Ascending aorta (tissue), 2 donors: ENCODE measurements at regions not wholly inside any gene's neighbourhood (a gene's known extent, or its start where the extent isn't known, plus 50 kb on each side); places are given as distances from the start of the nearest gene placed in this dataset.

Experiments
- DNase-seq, 2 donors: peaks; one replicate each; pipeline ENCODE4 v3.0.0-alpha.2; 2019; ENCODE audit warnings: low spot score in 2 of 2
- H3K27ac ChIP-seq, 2 donors: fragments of 200-600 bp; sonication (generic); one replicate each; pipeline ENCODE4 v1.5.1; 2016 to 2017; ENCODE audit warnings: mild to moderate bottlenecking in 1 of 2
- H3K27me3 ChIP-seq: fragments of 200-600 bp; sonication (generic); one replicate; pipeline ENCODE4 v1.5.1; 2017
- H3K36me3 ChIP-seq, 2 donors: fragments of 200-600 bp; sonication (generic); one replicate each; pipeline ENCODE4 v1.5.1; 2016
- H3K4me1 ChIP-seq, 2 donors: fragments of 200-600 bp; sonication (generic); one replicate each; pipeline ENCODE4 v1.5.1; 2016 to 2017; ENCODE audit warnings: mild to moderate bottlenecking in 1 of 2
- H3K4me3 ChIP-seq, 2 donors: fragments of 200-600 bp; sonication (generic); one replicate each; pipeline ENCODE4 v1.5.1; 2016 to 2017; ENCODE audit warnings: mild to moderate bottlenecking in 1 of 2
- H3K9me3 ChIP-seq, 2 donors: fragments of 200-600 bp; sonication (generic); one replicate each; pipeline ENCODE4 v1.5.1; 2016
- intact Hi-C: fragments of 100-400 bp; cut with DNase I; formaldehyde crosslinking; loops from one replicate; pipeline ENCODE4 v1.15.1; 2023
- TF ChIP-seq, protein P1 (sequence below), 3 experiments: fragments of 200-600 bp in 2 of 3; fragments of 450-650 bp in 1 of 3; sonication (generic) in 2 of 3; IDR thresholded peaks; one replicate each; pipeline ENCODE4 v1.5.1; 2016 to 2019; ENCODE audit warnings: antibody characterized with exemption in 3 of 3, mild to moderate bottlenecking in 1 of 3, moderate library complexity in 1 of 3

GRCh38 chr7:54908760-54909438 lies 109.9 kb upstream of the EGFR start:
- no peaks in the 10 kb centered on the region for H3K36me3 ChIP-seq
- intact Hi-C loops: no loop called here
- TF ChIP-seq, protein P1, sequence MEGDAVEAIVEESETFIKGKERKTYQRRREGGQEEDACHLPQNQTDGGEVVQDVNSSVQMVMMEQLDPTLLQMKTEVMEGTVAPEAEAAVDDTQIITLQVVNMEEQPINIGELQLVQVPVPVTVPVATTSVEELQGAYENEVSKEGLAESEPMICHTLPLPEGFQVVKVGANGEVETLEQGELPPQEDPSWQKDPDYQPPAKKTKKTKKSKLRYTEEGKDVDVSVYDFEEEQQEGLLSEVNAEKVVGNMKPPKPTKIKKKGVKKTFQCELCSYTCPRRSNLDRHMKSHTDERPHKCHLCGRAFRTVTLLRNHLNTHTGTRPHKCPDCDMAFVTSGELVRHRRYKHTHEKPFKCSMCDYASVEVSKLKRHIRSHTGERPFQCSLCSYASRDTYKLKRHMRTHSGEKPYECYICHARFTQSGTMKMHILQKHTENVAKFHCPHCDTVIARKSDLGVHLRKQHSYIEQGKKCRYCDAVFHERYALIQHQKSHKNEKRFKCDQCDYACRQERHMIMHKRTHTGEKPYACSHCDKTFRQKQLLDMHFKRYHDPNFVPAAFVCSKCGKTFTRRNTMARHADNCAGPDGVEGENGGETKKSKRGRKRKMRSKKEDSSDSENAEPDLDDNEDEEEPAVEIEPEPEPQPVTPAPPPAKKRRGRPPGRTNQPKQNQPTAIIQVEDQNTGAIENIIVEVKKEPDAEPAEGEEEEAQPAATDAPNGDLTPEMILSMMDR (IDR thresholded peaks at IDR 0.05): no peak
- H3K4me1 ChIP-seq: no peaks in the 10 kb centered on the region
- H3K27me3 ChIP-seq: no peaks in the 10 kb centered on the region
- DNase-seq: no peak
- no peak overlapping the region for H3K4me3 ChIP-seq
- peaks cover 0 to 2% of the 10 kb centered on the region in 2 donors for H3K9me3 ChIP-seq
- H3K27ac ChIP-seq: no peak overlapping the region

DNA sequence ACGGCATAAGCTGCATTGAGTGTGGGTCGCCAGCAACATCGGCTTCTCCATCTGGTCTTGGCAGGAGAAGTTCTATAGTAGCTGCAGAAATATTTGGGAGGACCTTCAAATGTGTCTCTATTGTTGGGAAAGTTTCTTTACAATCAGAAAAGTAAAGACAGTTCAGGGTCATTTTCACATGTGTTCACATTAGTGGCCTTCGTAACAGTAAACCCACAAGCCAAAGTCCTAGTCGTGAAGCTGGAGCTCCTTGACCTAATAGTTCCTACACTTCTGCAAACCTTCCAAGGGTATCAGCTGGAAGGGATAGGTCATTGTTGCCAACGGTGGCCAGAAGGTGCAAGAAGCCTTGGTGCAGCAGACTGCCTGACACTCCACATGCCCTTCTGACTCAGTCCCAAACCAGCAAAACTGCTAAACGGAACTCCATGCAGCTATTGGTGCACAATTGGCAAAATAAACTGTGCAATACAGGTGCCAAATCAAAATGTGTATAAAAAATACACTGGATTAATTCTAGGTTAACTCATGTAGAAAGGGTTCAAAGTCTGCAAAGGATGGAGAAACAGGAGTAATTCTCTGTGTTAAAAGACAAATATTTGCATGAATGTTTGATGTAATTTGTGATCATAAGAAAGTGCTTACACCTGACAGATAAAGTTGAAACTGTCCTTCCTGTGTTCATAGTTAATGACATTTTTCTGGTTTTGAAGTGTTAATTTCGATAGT lies 102.8 kb upstream of the EGFR start:
- Histone ChIP-seq H3K4me3 (no peak overlapping the region), H3K36me3 (no peaks in the 10 kb centered on the region), H3K27me3 (no peaks in the 10 kb centered on the region), H3K9me3 (no peaks in the 10 kb centered on the region), H3K27ac (no peak overlapping the region), H3K4me1 (no peaks in the 10 kb centered on the region)
- no peak for DNase-seq
- TF ChIP-seq, protein P1 (IDR thresholded peaks at IDR 0.05): no peak
- intact Hi-C loops: no loop called here

GRCh38 chr7:54917613-54918391 lies 101.0 kb upstream of the EGFR start:
- H3K4me3 ChIP-seq: no peak overlapping the region
- TF ChIP-seq, protein P1 (IDR thresholded peaks at IDR 0.05): no peak
- intact Hi-C loops: no loop called here

DNA sequence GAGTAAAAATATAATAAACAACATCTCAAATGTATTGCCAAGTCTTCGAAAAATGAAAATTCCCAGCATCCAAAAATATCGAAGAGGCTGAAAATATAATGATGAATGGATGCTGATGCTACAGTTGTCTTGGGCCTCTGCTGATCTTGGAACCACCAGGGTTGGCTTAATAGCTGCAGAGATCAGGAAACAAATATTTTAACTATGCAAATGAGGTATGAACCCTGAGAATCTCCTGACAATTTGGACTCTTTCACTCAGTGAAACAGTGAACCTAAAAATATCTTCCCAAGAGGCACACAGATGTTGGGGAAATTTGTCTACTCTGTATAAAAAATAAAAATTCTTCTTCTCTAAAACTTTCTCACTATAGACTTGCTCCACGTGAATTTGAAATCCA lies 97.7 kb upstream of the EGFR start:
- intact Hi-C loops: no loop called here
- Histone ChIP-seq H3K27me3 (no peaks in the 10 kb centered on the region), H3K4me3 (no peak overlapping the region), H3K9me3 (no peaks in the 10 kb centered on the region), H3K36me3 (no peaks in the 10 kb centered on the region), H3K4me1 (no peaks in the 10 kb centered on the region), H3K27ac (no peak overlapping the region)
- TF ChIP-seq, protein P1 (IDR thresholded peaks at IDR 0.05): no peak
- no peak for DNase-seq

More at GRCh38 chr7:54917613-54918391, 101.0 kb upstream of the EGFR start:
- Histone ChIP-seq H3K4me1 (no peaks in the 10 kb centered on the region), H3K27me3 (no peaks in the 10 kb centered on the region), H3K27ac (no peak overlapping the region), H3K9me3 (no peaks in the 10 kb centered on the region), H3K36me3 (no peaks in the 10 kb centered on the region)
- DNase-seq: no peak

DNA sequence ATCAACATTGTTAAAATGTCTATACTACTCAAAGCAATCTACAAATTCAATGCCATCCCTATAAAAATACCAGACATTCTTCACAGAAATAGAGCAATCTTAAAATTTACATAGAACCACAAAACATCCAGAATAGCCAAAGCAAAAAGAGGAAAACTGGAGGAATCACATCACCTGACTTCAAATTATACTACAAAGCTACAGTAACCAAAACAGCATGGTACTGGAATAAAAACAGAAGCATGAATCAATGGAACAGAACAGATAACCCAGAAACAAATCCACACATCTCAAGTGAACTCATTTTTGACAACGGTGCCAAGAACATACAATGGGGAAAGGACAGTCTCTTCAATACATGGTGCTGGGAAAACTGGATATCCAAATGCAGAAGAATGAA lies 87.3 kb upstream of the EGFR start:
- intact Hi-C loops: loop anchor here (10.0 kb wide), 1 partner anchor 323 kb away; no protein-coding TSS in a partner anchor
- Histone ChIP-seq H3K27me3 (no peaks in the 10 kb centered on the region), H3K36me3 (no peaks in the 10 kb centered on the region), H3K4me3 (no peak overlapping the region), H3K9me3 (peaks cover 0 to 5% of the 10 kb centered on the region in 2 donors), H3K27ac (no peak overlapping the region), H3K4me1 (peaks cover 0 to 3% of the 10 kb centered on the region in 2 donors)
- TF ChIP-seq, protein P1 (IDR thresholded peaks at IDR 0.05): no peak
- DNase-seq: no peak
